HG02870 (cell line): ENCODE measurements at regions not wholly inside any gene's neighbourhood (a gene's known extent, or its start where the extent isn't known, plus 50 kb on each side); places are given as distances from the start of the nearest gene placed in this dataset.

ENCODE experiments used
- ATAC-seq: cut with Tn5 transposase; IDR thresholded peaks from one replicate; pipeline ENCODE4 v1.9.1; 2021; ENCODE audit warnings: mild to moderate bottlenecking, moderate library complexity; ENCODE audit not compliant: unreplicated experiment

- ATAC-seq = no peak
Observed at GRCh38 chr17:79142375-79142774, 67.8 kb downstream of the ENGASE start.

- no peak for ATAC-seq
Observed at GRCh38 chr17:79141578-79142355, 67.1 kb downstream of the ENGASE start.

GRCh38 chr17:79138826-79139225 lies 64.2 kb downstream of the ENGASE start:
- no peak for ATAC-seq

GRCh38 chr17:79137789-79138165 lies 63.2 kb downstream of the ENGASE start:
- no peak for ATAC-seq

- ATAC-seq = no peak
Observed at GRCh38 chr17:79137015-79137788, 62.6 kb downstream of the ENGASE start.

GRCh38 chr17:79136596-79136995 lies 62.0 kb downstream of the ENGASE start:
- ATAC-seq = no peak
